Stomach smooth muscle (tissue), 2 donors: ENCODE measurements at regions not wholly inside any gene's neighbourhood (a gene's known extent, or its start where the extent isn't known, plus 50 kb on each side); places are given as distances from the start of the nearest gene placed in this dataset.

Source experiments
- H3K27ac ChIP-seq: one replicate; pipeline ENCODE4 v1.7.0; 2013; ENCODE audit warnings: mild to moderate bottlenecking, low read length, inconsistent platforms
- H3K27me3 ChIP-seq, 2 donors: one replicate each; pipeline ENCODE4 v1.7.0; 2013; ENCODE audit warnings: low read length in 2 of 2; ENCODE audit not compliant: insufficient read depth in 2 of 2, control insufficient read depth in 1 of 2
- H3K36me3 ChIP-seq, 2 donors: one replicate each; pipeline ENCODE4 v1.7.0; 2013; ENCODE audit warnings: low read length in 2 of 2; ENCODE audit not compliant: control insufficient read depth in 2 of 2, insufficient read depth in 2 of 2
- H3K4me1 ChIP-seq: one replicate; pipeline ENCODE4 v1.7.0; 2013; ENCODE audit warnings: low read length; ENCODE audit not compliant: control insufficient read depth, insufficient read depth
- H3K4me3 ChIP-seq, 2 donors: one replicate each; pipeline ENCODE4 v1.7.0; 2013; ENCODE audit warnings: low read length in 2 of 2
- H3K9ac ChIP-seq, 2 donors: one replicate each; pipeline ENCODE4 v1.7.0; 2013; ENCODE audit warnings: low read length in 2 of 2, mild to moderate bottlenecking in 1 of 2
- H3K9me3 ChIP-seq, 2 donors: one replicate each; pipeline ENCODE4 v1.7.0; 2013; ENCODE audit warnings: low read length in 2 of 2; ENCODE audit not compliant: control insufficient read depth in 2 of 2
- donor health status: healthy.
- donor health status: Pancreatic carcinoma.

GRCh38 chr4:97104666-97105065 lies 1038.6 kb downstream of the STPG2 start:
- H3K27ac ChIP-seq: no peak overlapping the region
- no peaks in the 10 kb centered on the region for H3K27me3 ChIP-seq
- no peaks in the 10 kb centered on the region for H3K4me1 ChIP-seq
- H3K9ac ChIP-seq: no peak overlapping the region
- H3K4me3 ChIP-seq: no peak overlapping the region
- H3K9me3 ChIP-seq: no peaks in the 10 kb centered on the region
- no peaks in the 10 kb centered on the region for H3K36me3 ChIP-seq

DNA sequence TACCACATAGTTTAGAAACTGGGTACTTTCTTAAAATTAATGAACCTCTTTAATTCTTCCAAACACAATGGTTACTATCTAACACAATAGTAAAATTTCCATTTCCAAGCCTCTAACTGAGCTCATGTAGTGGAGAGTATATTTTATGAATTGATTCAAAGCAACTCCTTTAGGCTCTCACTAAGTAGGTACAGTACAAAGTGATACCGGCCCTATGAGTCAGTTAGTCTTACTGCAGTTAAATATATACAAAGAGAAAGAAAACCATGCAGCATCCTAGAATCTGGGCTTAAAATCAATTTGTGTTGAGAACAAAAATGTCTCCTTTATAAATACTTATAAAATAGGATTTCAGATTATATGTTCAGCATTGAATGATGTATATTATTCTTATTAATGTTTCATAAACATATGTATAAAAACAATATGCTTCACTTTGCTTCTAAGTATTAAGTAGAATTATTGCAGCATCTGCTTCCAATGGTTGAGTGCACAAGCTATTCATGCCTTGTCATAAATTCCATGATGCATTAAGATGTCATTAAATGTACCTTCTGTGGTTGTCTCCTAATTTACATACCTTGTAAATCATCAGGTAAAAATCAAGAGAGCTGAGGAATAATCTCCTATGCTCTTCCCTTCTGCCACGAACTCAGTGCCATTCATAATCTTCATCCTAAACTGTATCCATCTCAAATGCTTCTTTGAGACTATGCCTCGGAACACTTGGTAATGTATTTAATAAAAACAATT lies 1037.8 kb downstream of the STPG2 start:
- Histone ChIP-seq H3K9ac (no peak overlapping the region), H3K4me3 (no peak overlapping the region), H3K36me3 (no peaks in the 10 kb centered on the region), H3K27me3 (no peaks in the 10 kb centered on the region), H3K27ac (no peak overlapping the region), H3K9me3 (no peaks in the 10 kb centered on the region), H3K4me1 (no peaks in the 10 kb centered on the region)

GRCh38 chr4:97106161-97106560 lies 1037.1 kb downstream of the STPG2 start:
- no peak overlapping the region for H3K9ac ChIP-seq
- no peaks in the 10 kb centered on the region for H3K36me3 ChIP-seq
- H3K4me1 ChIP-seq: no peaks in the 10 kb centered on the region
- H3K4me3 ChIP-seq: no peak overlapping the region
- H3K9me3 ChIP-seq: no peaks in the 10 kb centered on the region
- no peak overlapping the region for H3K27ac ChIP-seq
- no peaks in the 10 kb centered on the region for H3K27me3 ChIP-seq

- Histone ChIP-seq H3K4me3 (no peak overlapping the region), H3K9me3 (no peaks in the 10 kb centered on the region)
Observed at GRCh38 chr4:97110506-97110905, 1032.8 kb downstream of the STPG2 start.

DNA sequence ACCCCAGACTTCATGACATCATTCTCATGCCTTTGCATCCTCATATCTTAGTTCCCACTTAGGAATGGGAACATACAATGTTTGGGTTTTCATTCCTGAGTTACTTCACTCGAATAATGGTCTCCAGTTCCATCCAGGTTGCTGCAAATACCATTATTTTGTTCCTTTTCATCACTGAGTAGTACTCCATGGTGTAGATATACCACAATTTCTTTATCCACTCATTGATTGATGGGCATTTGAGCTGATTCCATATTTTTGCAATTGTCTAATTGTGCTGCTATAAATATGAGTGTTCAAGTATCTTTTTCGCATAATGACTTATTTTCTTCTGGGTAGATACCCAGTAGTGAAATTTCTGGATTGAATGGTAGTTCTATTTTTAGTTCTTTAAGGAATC lies 1026.8 kb downstream of the STPG2 start:
- Histone ChIP-seq H3K36me3 (no peaks in the 10 kb centered on the region), H3K27ac (no peak overlapping the region), H3K4me3 (no peak overlapping the region), H3K27me3 (no peaks in the 10 kb centered on the region), H3K4me1 (no peaks in the 10 kb centered on the region), H3K9me3 (no peaks in the 10 kb centered on the region), H3K9ac (no peak overlapping the region)

More at GRCh38 chr4:97110506-97110905, 1032.8 kb downstream of the STPG2 start:
- no peak overlapping the region for H3K27ac ChIP-seq
- H3K36me3 ChIP-seq: no peaks in the 10 kb centered on the region
- H3K9ac ChIP-seq: no peak overlapping the region
- no peaks in the 10 kb centered on the region for H3K27me3 ChIP-seq
- H3K4me1 ChIP-seq: no peaks in the 10 kb centered on the region

DNA sequence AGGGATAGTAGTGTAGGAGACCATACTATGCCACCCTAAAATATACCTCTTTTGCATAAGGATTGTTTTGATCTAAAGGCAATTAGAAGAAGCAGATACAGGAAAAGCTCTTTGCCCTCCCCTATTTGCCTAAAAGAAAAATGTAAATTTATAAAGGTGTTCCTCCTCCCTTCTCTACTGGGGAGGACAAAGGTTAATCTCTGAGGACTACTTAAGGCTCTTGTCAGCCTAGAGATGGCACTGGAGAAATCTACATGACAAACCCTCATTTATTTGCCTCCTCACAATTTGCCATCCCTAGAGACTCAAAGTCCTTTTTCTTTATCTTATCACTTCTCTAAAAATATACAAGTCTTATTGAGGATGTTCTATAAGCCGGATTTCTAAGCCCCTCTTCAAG lies 1021.8 kb downstream of the STPG2 start:
- no peaks in the 10 kb centered on the region for H3K9me3 ChIP-seq
- H3K27me3 ChIP-seq: no peaks in the 10 kb centered on the region
- no peaks in the 10 kb centered on the region for H3K36me3 ChIP-seq
- no peaks in the 10 kb centered on the region for H3K4me1 ChIP-seq
- H3K4me3 ChIP-seq: no peak overlapping the region
- H3K9ac ChIP-seq: no peak overlapping the region
- no peak overlapping the region for H3K27ac ChIP-seq

GRCh38 chr4:97123573-97123972 lies 1019.7 kb downstream of the STPG2 start:
- Histone ChIP-seq H3K4me1 (no peaks in the 10 kb centered on the region), H3K36me3 (no peaks in the 10 kb centered on the region), H3K4me3 (no peak overlapping the region), H3K27ac (no peak overlapping the region), H3K27me3 (no peaks in the 10 kb centered on the region), H3K9ac (no peak overlapping the region), H3K9me3 (no peaks in the 10 kb centered on the region)

DNA sequence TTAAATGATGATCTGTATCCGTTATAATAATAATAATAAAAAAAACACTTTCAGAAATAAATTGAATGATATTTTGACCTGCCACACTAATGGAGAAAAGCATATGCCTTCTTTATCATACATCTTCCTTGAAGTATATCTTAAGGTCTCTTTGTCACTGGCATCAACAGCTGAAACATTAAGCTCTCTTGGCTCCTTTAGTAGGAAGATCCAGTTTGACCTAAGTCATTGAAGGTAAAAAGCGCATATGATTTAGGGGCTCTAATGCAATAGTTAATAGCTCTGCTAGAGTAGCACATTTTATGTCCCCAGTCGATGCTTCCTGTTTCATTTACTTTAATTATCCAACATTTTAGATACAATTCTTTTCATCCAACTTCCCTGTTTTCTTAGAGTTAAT lies 1010.8 kb downstream of the STPG2 start:
- no peak overlapping the region for H3K9ac ChIP-seq
- no peak overlapping the region for H3K27ac ChIP-seq
- H3K27me3 ChIP-seq: no peaks in the 10 kb centered on the region
- no peak overlapping the region for H3K4me3 ChIP-seq
- no peaks in the 10 kb centered on the region for H3K36me3 ChIP-seq
- H3K4me1 ChIP-seq: no peaks in the 10 kb centered on the region
- H3K9me3 ChIP-seq: no peaks in the 10 kb centered on the region

DNA sequence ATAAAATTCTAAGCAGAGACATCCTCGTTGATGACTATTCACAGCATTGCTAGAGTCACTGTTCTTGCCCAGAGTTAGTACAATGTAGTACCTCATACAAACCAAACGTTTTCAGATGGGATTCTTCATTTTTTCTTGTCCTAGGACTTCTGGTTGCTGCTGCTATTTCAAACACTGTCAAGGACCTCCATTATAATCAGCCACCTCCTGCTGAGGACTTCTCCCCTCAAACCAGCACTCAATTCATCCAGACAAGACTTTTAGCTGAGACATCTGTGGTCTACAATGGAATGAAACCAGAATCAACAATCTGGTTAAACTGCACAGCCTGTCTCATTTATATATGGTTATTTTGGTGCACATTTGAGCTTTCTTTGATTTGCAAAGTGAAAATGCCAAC lies 1008.8 kb downstream of the STPG2 start:
- H3K36me3 ChIP-seq: no peaks in the 10 kb centered on the region
- no peak overlapping the region for H3K27ac ChIP-seq
- no peak overlapping the region for H3K9ac ChIP-seq
- no peaks in the 10 kb centered on the region for H3K27me3 ChIP-seq
- no peaks in the 10 kb centered on the region for H3K9me3 ChIP-seq
- H3K4me1 ChIP-seq: no peaks in the 10 kb centered on the region
- H3K4me3 ChIP-seq: no peak overlapping the region

- no peaks in the 10 kb centered on the region for H3K27me3 ChIP-seq
- H3K4me1 ChIP-seq: no peaks in the 10 kb centered on the region
- no peak overlapping the region for H3K27ac ChIP-seq
- H3K4me3 ChIP-seq: no peak overlapping the region
- no peaks in the 10 kb centered on the region for H3K36me3 ChIP-seq
- no peak overlapping the region for H3K9ac ChIP-seq
- H3K9me3 ChIP-seq: no peaks in the 10 kb centered on the region
Observed at GRCh38 chr4:97139791-97140190, 1003.5 kb downstream of the STPG2 start.

- no peaks in the 10 kb centered on the region for H3K9me3 ChIP-seq
- H3K4me1 ChIP-seq: no peaks in the 10 kb centered on the region
- no peak overlapping the region for H3K4me3 ChIP-seq
- H3K27ac ChIP-seq: no peak overlapping the region
- H3K36me3 ChIP-seq: no peaks in the 10 kb centered on the region
- H3K9ac ChIP-seq: no peak overlapping the region
- H3K27me3 ChIP-seq: no peaks in the 10 kb centered on the region
Observed at GRCh38 chr4:97140545-97140944, 1002.7 kb downstream of the STPG2 start.
